GM06990 (cell line): ENCODE measurements at regions not wholly inside any gene's neighbourhood (a gene's known extent, or its start where the extent isn't known, plus 50 kb on each side); places are given as distances from the start of the nearest gene placed in this dataset.
"Not testable (repeated sequence)": the region's sequence is repeated elsewhere in the genome, so short reads cannot be mapped to it uniquely, and the experiment has no call there.

Experiments
- DNase-seq: peaks from one replicate; pipeline ENCODE4 v3.0.0-alpha.2; 2011; ENCODE audit not compliant: insufficient read length; ENCODE audit errors: extremely low read depth
- H3K27me3 ChIP-seq: replicated peaks from 2 replicates; pipeline ENCODE4 v1.6.0; 2011; ENCODE audit warnings: low read length; ENCODE audit not compliant: control insufficient read depth, insufficient read depth
- H3K36me3 ChIP-seq: 2 replicates; pipeline ENCODE4 v1.5.1; 2011; ENCODE audit warnings: low read length; ENCODE audit not compliant: control insufficient read depth, insufficient read depth
- H3K4me3 ChIP-seq: replicated peaks from 2 replicates; pipeline ENCODE4 v1.5.1; 2011; ENCODE audit warnings: low read depth, mild to moderate bottlenecking, control low read depth, low read length
- CTCF ChIP-seq: IDR thresholded peaks from 2 replicates; pipeline ENCODE4 v1.5.1; 2011; ENCODE audit warnings: low read length, control low read depth, mild to moderate bottlenecking, inconsistent platforms; ENCODE audit not compliant: insufficient read depth, poor library complexity, severe bottlenecking

- no peak for DNase-seq
- no peaks in the 10 kb centered on the region for H3K27me3 ChIP-seq
- H3K4me3 ChIP-seq = no peak overlapping the region
- TF ChIP-seq CTCF = no peak
- H3K36me3 ChIP-seq = no peaks in the 10 kb centered on the region
Observed at GRCh38 chr3:18086760-18087159, 338.4 kb downstream of the SATB1 start.

GRCh38 chr3:18086078-18086477 lies 339.1 kb downstream of the SATB1 start:
- no peaks in the 10 kb centered on the region for H3K27me3 ChIP-seq
- no peak overlapping the region for H3K4me3 ChIP-seq
- H3K36me3 ChIP-seq = no peaks in the 10 kb centered on the region
- no peak for TF ChIP-seq CTCF
- DNase-seq = no peak

GRCh38 chr3:18085429-18085828 lies 339.7 kb downstream of the SATB1 start:
- no peak for TF ChIP-seq CTCF
- DNase-seq = no peak
- Histone ChIP-seq H3K4me3 (no peak overlapping the region), H3K36me3 (no peaks in the 10 kb centered on the region), H3K27me3 (no peaks in the 10 kb centered on the region)

- not testable (repeated sequence) for DNase-seq, H3K4me3 ChIP-seq
Observed at GRCh38 chr3:18083273-18083590, 340.8 kb upstream of the TBC1D5 start.

GRCh38 chr3:18082551-18083272 lies 340.3 kb upstream of the TBC1D5 start:
- H3K4me3 ChIP-seq = no peak overlapping the region
- DNase-seq = no peak
- no peak for TF ChIP-seq CTCF
- no peaks in the 10 kb centered on the region for H3K36me3 ChIP-seq
- H3K27me3 ChIP-seq = no peaks in the 10 kb centered on the region

More at GRCh38 chr3:18083273-18083590, 340.8 kb upstream of the TBC1D5 start:
- not testable (repeated sequence) for H3K36me3 ChIP-seq, H3K27me3 ChIP-seq

GRCh38 chr3:18080198-18080689 lies 337.8 kb upstream of the TBC1D5 start:
- Histone ChIP-seq H3K4me3 (no peak overlapping the region), H3K27me3 (no peaks in the 10 kb centered on the region), H3K36me3 (no peaks in the 10 kb centered on the region)
- no peak for DNase-seq
- TF ChIP-seq CTCF = no peak
